Activated CD8-positive, alpha-beta memory T cell treated with anti-CD3 and anti-CD28 coated beads, Interleukin-2, amount 50 U/mL, for 24 hours (primary cell): ENCODE measurements at regions not wholly inside any gene's neighbourhood (a gene's known extent, or its start where the extent isn't known, plus 50 kb on each side); places are given as distances from the start of the nearest gene placed in this dataset.

ENCODE experiments used
- DNase-seq: peaks from one replicate; pipeline ENCODE4 v3.0.0-alpha.2; 2020; ENCODE audit errors: extremely low read depth

- no peak for DNase-seq
Measured at GRCh38 chr5:175109058-175109755, 334.8 kb downstream of the DRD1 start.

GRCh38 chr5:175107865-175108264 lies 336.1 kb downstream of the DRD1 start:
- no peak for DNase-seq

GRCh38 chr5:175107028-175107588 lies 336.9 kb downstream of the DRD1 start:
- DNase-seq: no peak

- no peak for DNase-seq
Measured at GRCh38 chr5:175104677-175105076, 339.3 kb downstream of the DRD1 start.

GRCh38 chr5:175103746-175104145 lies 340.2 kb downstream of the DRD1 start:
- no peak for DNase-seq

- DNase-seq: no peak
Measured at GRCh38 chr5:175102717-175103116, 341.3 kb downstream of the DRD1 start.

- DNase-seq: no peak
Measured at GRCh38 chr5:175098301-175098700, 345.7 kb downstream of the DRD1 start.

- DNase-seq: no peak
Measured at GRCh38 chr5:175096469-175097165, 347.4 kb downstream of the DRD1 start.

GRCh38 chr5:175094461-175094860 lies 349.5 kb downstream of the DRD1 start:
- DNase-seq: no peak

- no peak for DNase-seq
Measured at GRCh38 chr5:175092691-175093090, 351.3 kb downstream of the DRD1 start.

- DNase-seq: no peak
Measured at GRCh38 chr5:175088963-175089362, 355.0 kb downstream of the DRD1 start.

- no peak for DNase-seq
Measured at GRCh38 chr5:175082866-175083590, 358.6 kb downstream of the MSX2 start.

GRCh38 chr5:175082346-175082745 lies 358.0 kb downstream of the MSX2 start:
- no peak for DNase-seq

- no peak for DNase-seq
Measured at GRCh38 chr5:175079707-175080106, 355.3 kb downstream of the MSX2 start.

- DNase-seq: no peak
Measured at GRCh38 chr5:175070283-175070682, 345.9 kb downstream of the MSX2 start.

- no peak for DNase-seq
Measured at GRCh38 chr5:175060257-175060656, 335.9 kb downstream of the MSX2 start.

GRCh38 chr5:175059687-175060211 lies 335.4 kb downstream of the MSX2 start:
- DNase-seq: no peak

- DNase-seq: no peak
Measured at GRCh38 chr5:175056831-175057230, 332.4 kb downstream of the MSX2 start.

- DNase-seq: no peak
Measured at GRCh38 chr5:175054243-175054642, 329.9 kb downstream of the MSX2 start.

- no peak for DNase-seq
Measured at GRCh38 chr5:175052351-175052750, 328.0 kb downstream of the MSX2 start.

GRCh38 chr5:175047048-175047447 lies 322.7 kb downstream of the MSX2 start:
- no peak for DNase-seq

- DNase-seq: no peak
Measured at GRCh38 chr5:175045820-175046219, 321.4 kb downstream of the MSX2 start.
